ENCODE measurements at regions not wholly inside any gene's neighbourhood (a gene's known extent, or its start where the extent isn't known, plus 50 kb on each side); places are given as distances from the start of the nearest gene placed in this dataset.

DNA sequence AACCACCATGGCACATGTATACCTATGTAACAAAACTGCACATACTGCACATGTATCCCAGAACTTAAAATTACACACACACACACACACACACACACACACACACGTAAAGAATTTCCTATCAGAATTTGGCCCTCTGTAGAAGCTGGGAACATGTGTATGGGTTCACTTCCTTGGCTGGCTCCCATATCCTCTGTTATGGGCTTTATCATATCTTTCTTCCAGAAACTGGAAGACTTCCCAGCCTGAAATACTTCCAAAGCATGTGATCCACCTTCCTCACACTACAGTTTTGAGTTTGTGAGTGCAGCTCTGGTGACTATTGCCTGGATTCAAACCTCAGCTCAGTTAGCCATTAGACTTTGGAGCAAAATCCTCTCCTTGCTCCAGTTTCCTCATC, 78.6 kb upstream of the GDNF start:
- TF ChIP-seq CTCF (IDR thresholded peaks at IDR 0.05) (no peak), POLR2A (IDR thresholded peaks at IDR 0.05) (no peak)

Data from adrenal gland (tissue), 5 donors.